ENCODE measurements at regions not wholly inside any gene's neighbourhood (a gene's known extent, or its start where the extent isn't known, plus 50 kb on each side); places are given as distances from the start of the nearest gene placed in this dataset.
"Not testable (repeated sequence)": the region's sequence is repeated elsewhere in the genome, so short reads cannot be mapped to it uniquely, and the experiment has no call there.

GRCh38 chr4:132691026-132691425, 458.1 kb upstream of the PCDH10 start:
- DNase-seq (ENCODE audit: low spot score): no peak

GRCh38 chr4:132691668-132692067, 457.4 kb upstream of the PCDH10 start:
- DNase-seq (ENCODE audit: low spot score): no peak

- DNase-seq (ENCODE audit: low spot score): no peak
Observed at GRCh38 chr4:132694775-132695174, 454.3 kb upstream of the PCDH10 start.

DNA sequence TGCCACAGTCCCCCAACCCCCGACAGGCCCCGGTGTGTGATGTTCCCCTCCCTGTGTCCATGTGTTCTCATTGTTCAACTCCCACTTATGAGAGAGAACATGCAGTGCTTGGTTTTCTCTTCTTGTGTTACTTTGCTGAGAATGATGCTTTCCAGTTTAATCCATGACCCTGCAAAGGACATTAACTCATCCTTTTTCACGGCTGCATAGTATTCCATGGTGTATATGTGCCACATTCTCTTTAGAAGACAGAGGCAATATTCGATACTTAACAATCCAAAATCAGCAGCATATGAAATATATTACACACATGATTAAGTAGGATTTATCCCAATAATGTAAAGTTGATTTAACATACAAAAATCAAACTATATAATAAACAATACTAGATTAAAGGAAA, 451.6 kb upstream of the PCDH10 start:
- not testable (repeated sequence) for DNase-seq (ENCODE audit: low spot score)

GRCh38 chr4:132707955-132708354, 441.1 kb upstream of the PCDH10 start:
- no peak for DNase-seq (ENCODE audit: low spot score)

GRCh38 chr4:132709056-132709455, 440.0 kb upstream of the PCDH10 start:
- DNase-seq (ENCODE audit: low spot score): no peak

DNA sequence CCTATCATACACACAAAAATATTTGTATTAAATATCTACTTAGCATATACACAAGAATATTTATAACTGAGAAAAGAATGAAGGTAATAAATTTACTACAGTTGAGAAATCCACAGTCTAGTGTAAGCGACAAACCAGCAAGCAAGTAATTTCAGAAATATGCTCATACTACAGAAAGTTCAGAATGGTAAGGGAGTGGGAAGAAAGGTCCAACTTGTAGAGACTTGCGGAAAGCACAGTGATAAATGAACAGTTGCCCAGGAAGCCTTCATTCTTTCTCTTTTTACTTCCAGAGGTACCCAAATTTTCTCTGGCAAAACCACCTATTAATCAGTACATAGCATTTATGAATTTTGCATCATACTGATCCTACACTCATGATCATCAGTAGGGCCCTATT, 438.1 kb upstream of the PCDH10 start:
- no peak for DNase-seq (ENCODE audit: low spot score)

DNA sequence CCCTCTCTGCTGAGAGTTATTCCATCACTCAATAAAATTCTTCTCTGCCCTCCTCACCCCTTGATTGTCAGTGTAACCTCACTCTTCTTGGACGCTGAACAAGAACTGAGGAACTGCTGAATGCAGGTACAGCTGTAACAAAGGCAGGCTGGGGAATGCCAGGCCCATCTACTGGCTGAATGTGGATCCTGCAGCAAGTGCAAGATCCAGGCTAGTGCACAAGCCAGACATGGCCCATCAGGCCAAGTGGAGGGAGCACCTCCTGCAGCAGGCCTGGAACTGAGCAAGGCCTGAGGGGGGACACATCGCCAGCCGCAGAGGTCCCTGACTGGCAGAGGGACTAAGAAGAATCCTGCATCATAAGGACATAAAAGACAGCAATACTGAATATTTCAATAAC, 411.8 kb upstream of the PCDH10 start:
- DNase-seq (ENCODE audit: low spot score): no peak

GRCh38 chr4:132759199-132759780, 389.8 kb upstream of the PCDH10 start:
- no peak for DNase-seq (ENCODE audit: low spot score)

DNA sequence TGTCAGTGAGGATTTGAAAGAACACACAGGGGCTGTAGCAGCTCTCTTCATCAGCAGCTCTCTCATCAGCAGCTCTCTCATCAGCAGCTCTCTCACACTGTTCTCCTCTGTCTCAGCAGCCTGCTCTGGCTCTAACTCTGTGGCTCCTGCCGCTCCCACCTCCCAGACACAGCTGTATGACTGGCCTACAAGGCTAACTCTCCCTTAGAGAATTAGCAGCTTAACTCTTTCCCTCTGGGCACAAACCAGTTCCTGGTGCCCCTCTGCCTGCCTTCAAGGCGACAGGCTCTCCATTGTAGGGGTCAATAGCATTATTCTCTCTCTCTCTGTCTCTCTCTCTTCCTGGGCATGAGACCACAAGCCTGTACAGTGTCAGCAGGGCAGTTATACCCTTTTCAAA, 385.6 kb upstream of the PCDH10 start:
- DNase-seq (ENCODE audit: low spot score): no peak

GRCh38 chr4:132767901-132768300, 381.2 kb upstream of the PCDH10 start:
- DNase-seq (ENCODE audit: low spot score): no peak

GRCh38 chr4:132770776-132771175, 378.3 kb upstream of the PCDH10 start:
- DNase-seq (ENCODE audit: low spot score): no peak

DNA sequence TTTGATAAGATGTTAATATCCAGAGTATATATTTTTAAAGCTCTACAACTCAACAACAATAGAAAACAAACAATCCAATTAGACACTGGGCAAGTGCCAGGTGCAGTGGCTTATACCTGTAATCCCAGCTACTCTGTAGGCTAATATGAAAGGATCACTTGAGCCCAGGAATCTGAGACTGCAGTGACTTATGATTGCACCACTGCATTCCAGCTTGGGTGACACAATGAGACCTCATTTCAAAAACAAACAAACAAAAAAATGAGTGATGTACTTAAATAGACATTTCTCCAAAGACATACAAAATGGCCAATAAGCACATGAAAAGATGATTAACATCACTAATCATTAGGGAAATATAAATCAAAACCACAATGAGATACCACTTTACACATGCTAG, 356.8 kb upstream of the PCDH10 start:
- DNase-seq (ENCODE audit: low spot score): no peak

- DNase-seq (ENCODE audit: low spot score): no peak
Observed at GRCh38 chr4:132797856-132798255, 351.2 kb upstream of the PCDH10 start.

DNA sequence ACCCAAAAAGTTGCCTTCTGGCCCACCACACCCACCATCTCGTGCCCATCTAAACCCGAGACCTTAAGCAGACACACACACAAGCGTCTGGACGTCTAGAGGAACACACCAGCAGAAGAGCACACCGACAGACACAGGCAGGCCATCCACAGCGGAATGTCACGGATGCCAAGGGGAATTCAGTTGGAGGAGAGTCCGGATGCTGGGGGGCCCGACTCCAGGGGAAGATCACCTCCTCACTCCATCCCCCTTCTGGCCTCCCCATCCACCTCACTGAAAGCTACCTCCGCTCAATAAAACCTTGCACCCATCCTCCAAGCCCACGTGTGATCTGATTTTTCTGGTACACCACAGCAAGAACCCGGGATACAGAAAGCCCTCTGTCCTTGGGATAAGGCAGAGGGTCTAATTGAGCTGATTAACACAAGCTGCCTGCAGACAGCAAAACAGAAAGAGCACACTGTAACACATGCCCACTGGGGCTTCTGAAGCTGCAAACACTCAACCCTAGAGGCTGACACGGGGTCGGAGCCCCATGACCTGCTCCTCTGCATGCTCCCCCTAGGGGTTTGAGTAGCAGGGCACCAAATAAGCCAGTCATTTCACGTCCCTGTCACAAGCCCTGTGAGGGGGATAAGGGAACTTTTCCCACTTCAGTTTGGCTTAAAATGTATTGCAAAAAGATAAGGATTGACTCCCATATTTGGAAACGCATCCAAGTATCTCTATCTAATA, 339.6 kb upstream of the PCDH10 start:
- no peak for DNase-seq (ENCODE audit: low spot score)

DNA sequence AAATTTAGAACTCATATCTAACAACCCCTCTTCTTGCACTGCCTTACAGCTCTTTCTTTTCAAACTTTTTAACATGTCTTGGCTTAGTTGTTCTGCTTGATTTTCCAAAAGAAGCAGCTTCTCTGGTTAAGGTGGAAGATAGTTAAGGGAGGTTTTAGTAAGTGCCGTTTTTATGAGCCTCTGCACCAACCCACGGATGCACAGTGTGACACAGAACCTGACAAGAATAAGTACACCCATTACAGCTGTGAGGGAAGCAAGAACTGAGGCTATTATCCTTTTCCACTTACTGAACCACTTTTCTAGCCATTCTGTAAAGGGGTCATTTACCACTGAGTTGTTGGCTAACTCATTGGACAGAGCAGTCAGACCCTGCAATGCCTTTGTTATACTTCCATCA, 336.0 kb upstream of the PCDH10 start:
- not testable (repeated sequence) for DNase-seq (ENCODE audit: low spot score)

- DNase-seq (ENCODE audit: low spot score): no peak
Observed at GRCh38 chr4:132818091-132818490, 331.0 kb upstream of the PCDH10 start.

DNA sequence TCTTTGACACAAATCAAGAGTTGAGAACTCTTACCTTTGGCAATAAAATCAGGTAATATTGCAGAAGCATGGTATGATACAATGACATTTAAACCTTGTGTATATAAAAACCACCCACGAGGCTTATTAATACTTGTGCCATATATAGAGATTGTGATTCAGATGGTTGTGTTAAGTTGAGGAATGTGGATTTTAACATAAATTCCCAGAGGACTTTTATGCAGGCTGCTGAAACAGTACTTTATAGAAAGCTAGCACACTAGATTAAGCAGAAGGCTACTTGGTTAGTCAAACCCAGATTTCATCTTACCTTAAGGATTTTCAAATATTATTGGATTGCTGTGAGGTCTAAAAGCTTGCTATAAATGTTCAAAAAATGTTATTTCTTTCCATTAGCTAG, 325.7 kb upstream of the PCDH10 start:
- DNase-seq (ENCODE audit: low spot score): no peak

DNA sequence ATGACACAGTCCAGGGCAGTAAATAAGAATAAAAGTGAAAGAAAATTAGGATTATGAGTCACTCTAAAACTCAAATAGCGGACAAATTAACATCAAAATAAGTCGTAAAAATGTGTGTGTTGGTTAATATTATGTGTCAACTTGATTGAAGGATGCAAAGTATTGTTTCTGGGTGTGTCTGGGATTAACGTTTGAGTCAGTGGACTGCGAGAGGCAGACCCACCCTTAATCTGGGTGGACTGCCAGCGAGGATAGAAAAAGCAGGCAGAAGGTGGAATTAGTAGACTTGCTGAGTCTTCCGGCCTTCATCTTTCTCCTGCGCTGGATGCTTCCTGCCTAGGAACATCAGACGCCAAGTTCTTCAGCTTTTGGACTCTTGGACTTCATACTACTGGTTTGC, 324.3 kb upstream of the PCDH10 start:
- DNase-seq (ENCODE audit: low spot score): no peak

GRCh38 chr4:132827522-132827921, 321.6 kb upstream of the PCDH10 start:
- no peak for DNase-seq (ENCODE audit: low spot score)

DNA sequence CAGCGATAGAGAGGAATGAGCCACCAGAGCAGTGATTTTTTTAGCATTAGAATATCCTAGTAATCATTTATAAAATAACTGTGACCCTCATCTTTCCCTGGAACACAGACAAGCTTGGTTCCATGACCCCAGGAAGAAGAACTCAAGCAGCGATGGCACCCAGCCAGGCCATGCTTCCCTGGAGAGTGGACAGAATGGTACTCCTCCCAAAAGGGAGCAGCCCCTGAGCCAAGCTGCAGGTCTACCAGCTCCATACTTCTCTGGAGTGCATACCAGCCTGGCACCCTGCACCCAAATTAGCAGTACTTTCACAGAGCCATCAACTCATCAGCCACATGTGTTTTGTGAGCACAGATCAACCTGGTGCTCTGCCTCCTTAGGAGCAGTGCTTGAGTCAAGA, 310.9 kb upstream of the PCDH10 start:
- DNase-seq (ENCODE audit: low spot score): no peak

DNA sequence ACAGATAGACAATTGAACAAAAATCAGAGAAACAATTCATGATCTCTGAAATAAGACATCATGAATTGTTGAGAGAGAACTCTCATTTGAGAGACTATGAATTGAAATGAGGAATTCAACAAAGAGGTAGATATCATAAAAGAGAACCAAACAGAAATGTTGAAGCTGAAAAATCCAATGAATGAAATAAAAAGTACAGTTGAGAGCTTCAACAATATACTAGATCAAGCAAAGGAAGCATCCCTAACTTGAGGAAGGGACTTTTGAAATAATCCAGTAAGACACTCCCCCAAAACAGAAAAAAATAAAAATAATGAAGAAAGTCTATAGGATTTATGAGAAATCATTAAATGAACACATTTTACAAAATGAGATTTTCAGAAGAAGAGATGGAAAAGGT, 310.0 kb upstream of the PCDH10 start:
- no peak for DNase-seq (ENCODE audit: low spot score)

DNA sequence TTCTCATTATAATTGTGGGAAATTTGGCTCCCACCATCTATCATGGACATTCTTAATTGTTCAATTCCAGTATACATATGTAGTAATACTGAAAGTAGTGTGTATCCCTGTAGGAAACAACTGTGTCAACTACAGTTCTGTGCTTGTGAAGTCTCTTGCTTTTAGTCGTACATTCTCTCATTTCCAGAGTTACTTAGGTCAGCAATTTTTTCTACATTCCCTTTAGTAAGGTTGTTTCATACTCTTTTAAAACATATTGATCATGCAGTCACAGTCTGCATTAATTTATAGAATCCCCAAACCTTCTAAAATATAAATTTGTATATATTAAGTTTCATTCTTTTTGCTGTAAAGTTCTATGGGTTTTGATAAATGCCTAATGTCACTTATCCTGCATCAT, 289.2 kb upstream of the PCDH10 start:
- DNase-seq (ENCODE audit: low spot score): no peak

DNA sequence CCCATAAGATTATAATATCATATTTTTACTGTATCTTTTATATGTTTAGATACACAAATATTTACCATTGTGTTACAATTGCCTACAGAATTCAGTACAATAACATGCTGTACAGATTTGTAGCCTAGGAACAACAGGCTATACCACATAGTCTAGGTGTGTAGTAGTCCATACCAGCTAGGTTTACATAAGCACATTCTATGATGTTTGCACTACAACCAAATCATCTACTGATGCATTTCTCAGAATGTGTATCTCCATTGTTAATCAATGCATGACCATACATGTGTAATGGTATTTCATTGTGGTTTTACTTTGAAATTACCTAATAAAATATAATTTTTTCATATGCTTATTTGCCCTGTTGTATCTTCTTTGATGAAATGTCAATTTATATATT, 288.1 kb upstream of the PCDH10 start:
- DNase-seq (ENCODE audit: low spot score): no peak
